SK-N-DZ (cell line): ENCODE measurements at regions not wholly inside any gene's neighbourhood (a gene's known extent, or its start where the extent isn't known, plus 50 kb on each side); places are given as distances from the start of the nearest gene placed in this dataset.

ENCODE experiments used
- DNase-seq: peaks from one replicate; pipeline ENCODE4 v3.0.0-alpha.2; 2015; ENCODE audit warnings: low spot score

DNA sequence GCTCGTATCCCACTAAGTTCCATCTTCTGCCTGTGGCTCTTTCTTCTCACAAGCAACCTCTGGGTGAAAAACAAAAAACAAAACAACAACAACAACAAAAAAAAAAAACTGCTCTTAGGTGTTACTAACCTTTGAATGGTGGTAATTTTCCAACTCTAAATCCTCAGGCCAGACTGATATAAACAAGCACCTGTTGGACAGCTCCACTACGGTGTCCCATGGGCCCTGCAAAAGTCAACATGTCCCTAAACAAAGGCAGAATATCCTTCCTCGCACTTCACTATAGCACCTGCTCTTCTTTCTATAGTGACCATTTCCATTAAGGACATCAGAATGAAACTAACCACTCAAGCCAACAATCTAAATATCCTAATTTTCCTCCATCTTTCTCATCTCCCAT, 54.6 kb upstream of the PARM1 start:
- no peak for DNase-seq

DNA sequence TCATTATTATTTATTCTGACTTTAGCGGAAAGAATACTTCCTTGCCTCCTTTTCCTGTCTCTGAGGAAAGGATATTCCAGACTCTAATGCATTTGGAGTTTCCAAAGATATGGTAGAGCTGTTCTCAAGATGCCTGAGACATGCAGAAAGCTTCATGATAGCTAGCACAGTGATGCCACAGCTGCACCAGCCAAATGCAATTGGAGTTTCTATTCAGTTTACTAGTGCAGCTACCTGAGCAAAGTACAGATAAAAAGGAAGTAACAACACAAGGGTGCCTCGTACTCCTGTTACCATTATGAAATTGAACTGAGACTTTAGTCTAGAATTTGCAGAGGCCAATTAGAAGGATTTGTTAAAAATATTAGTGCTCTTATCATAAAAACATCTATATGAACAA, 57.5 kb upstream of the PARM1 start:
- DNase-seq = no peak

GRCh38 chr4:74874753-74875367, 58.1 kb upstream of the PARM1 start:
- DNase-seq = peak; percentile 60

DNA sequence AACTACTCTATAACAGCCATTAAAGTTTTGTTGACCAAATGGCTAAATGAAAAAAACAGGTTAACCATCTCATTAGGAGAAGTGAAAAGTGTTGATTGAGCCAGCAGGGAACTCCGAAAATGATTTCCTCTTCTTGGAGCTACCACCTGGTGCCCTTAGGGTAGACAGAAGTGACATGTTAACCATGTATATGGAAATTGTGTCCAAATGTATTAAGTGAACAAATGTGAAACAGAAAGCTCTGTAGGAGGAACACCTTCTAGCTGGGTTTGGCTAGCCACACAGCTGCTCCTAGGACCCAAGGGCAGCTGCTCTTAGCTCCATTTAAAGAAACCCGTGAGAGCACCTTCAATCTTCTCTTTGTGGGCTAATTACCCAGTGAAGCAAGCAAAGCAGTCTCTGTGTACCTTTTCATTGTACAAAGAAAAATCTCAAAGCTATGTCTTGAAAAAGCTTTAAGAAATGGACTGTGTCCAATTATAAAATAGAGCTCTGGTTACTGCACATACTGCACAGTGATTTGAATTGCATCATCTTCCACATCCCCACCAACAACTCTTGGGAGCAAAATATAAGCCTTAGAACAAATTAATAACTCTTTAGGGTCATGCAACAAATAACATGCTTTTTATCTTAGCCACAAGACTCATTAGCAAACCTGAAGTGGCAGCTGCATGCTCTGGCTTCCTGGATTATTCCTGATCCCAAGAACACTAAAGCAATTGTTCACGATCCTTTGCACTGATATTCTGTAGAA, 59.2 kb upstream of the PARM1 start:
- DNase-seq = no peak

DNA sequence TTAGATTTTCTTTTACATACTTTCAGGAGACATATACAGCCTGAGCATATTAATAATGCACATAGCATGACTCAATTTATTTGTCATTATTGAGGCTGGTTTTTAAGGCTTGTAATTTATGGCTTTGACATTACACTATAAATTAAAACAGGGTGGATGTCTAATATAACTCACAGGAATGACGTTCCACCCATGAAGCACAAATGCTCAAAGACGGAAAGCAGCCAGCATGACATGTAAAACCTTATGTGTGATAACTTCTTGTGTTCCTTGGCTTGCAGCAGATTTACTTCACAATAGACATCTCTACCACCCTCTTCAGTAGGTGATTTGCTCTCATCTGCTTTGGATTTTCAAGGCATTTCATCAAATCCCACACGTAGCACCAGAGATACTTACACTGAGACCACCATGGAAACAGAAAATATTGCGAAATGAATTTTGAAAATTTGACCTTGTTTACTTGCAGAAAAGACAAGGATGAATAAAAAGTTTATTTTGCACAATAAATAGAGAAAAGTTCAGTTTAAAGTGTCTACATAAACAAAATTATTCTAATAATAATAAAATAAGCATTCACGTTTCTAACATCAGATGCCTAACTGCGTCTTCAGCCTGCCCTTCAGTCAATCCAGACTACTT, 64.7 kb upstream of the BTC start:
- DNase-seq = no peak

DNA sequence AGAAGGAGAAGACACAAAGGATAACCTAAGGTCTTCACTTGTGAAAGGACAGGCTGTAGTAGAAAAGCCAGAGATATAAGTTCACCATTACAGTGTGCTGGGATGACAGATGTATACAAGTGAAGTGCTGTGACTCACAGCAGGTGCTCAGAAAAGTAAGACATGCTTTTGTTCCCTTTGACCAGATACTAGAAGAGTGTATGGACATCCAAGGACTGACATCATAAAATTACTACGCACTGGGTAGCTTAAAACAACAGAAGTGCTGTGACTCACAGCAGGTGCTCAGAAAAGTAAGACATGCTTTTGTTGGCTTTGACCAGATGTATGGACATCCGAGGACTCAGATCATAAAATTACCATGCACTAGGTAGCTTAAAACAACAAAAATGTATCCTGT, 61.6 kb upstream of the BTC start:
- no peak for DNase-seq

DNA sequence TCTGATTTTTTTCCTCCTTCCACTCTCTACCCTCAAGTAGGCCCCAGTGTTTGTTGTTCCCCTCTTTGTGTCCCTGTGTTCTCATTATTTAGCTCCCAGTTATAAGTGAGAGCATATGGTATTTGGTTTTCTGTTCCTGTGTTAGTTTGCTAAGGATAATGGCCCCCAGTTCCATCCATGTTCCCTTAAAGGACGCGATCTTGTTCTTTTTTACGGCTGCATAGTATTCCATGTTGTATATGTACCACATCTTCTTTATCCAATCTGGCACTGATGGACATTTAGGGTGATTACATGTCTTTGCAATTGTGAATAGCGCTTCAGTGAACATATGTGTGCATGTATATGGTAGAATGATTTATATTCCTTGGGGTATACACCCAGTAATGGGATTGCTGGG, 54.5 kb upstream of the BTC start:
- DNase-seq = no peak

DNA sequence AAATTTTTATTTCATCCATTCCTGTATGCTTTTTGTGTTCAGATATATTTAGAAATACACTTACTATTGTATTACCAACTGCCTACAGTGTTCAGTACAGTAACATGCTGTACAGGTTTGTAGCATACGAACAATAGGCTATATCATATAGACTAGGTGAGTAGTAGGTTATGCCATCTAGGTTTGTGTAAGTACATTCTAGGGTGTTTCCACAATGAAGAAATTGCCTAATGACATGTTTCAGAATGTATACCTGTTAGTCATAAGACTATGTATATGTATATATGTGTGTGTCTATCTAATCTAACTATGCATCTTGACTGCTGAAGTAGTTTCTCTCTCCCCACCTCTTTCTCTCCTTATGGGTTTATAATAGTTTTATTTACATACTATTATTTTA, 51.5 kb upstream of the BTC start:
- DNase-seq = no peak
